GM08714 (cell line): ENCODE measurements at regions not wholly inside any gene's neighbourhood (a gene's known extent, or its start where the extent isn't known, plus 50 kb on each side); places are given as distances from the start of the nearest gene placed in this dataset.

Experiments
- H3K4me3 ChIP-seq: fragments of 200-500 bp; sonication (Bioruptor generic); 2 replicates; pipeline ENCODE4 v1.5.1; 2014; ENCODE audit warnings: mild to moderate bottlenecking, low read length, inconsistent platforms
- ZNF274 ChIP-seq: IDR thresholded peaks from 2 replicates; pipeline ENCODE4 v1.6.1; 2012; ENCODE audit warnings: mild to moderate bottlenecking, low read depth, low read length

DNA sequence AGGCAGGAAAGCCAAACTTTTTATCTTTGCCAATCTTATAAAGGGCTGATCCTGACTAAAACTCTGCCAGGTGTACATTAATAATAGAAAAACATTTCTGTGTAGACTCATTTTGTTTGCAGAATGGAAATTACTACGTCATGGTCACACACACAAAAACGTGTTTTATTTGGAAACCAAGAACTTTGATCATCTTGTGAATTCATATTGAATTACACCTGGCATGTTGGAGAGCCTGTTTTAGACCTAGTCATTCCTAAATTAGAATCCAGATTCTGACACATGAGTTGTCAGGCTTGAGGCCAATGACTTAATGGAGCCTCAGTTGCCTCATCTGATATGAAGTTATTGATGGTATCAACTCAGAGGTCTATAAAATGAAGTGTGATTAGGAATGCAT, 235.6 kb upstream of the TENM4 start:
- no peak overlapping the region for H3K4me3 ChIP-seq
- no peak for TF ChIP-seq ZNF274

- no peak for TF ChIP-seq ZNF274
- no peak overlapping the region for H3K4me3 ChIP-seq
Measured at GRCh38 chr11:79675081-79675480, 234.3 kb upstream of the TENM4 start.

GRCh38 chr11:79672786-79673185, 232.0 kb upstream of the TENM4 start:
- TF ChIP-seq ZNF274, result no peak
- H3K4me3 ChIP-seq, result no peak overlapping the region

DNA sequence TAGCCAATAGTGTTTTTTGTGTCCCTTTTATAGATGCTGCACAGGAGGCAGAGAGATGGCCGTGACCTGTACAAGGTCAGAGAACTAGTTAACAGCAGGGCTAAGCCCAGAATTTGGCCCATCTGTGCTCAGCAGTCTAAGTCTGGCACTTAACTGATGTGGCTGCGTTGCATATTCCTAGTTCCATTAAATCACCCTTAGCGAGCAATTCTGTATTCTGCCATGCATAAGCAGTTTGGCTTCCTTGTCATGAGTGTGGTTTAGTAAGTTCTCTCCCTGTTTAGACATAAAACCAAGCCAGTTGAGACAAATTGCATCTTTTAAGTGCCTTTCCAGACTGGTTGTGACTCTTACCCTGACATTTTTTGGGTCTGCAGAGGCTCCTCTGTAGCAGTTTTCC, 230.6 kb upstream of the TENM4 start:
- TF ChIP-seq ZNF274, result no peak
- H3K4me3 ChIP-seq, result no peak overlapping the region

- H3K4me3 ChIP-seq, result no peak overlapping the region
- no peak for TF ChIP-seq ZNF274
Measured at GRCh38 chr11:79670882-79671281, 230.1 kb upstream of the TENM4 start.

DNA sequence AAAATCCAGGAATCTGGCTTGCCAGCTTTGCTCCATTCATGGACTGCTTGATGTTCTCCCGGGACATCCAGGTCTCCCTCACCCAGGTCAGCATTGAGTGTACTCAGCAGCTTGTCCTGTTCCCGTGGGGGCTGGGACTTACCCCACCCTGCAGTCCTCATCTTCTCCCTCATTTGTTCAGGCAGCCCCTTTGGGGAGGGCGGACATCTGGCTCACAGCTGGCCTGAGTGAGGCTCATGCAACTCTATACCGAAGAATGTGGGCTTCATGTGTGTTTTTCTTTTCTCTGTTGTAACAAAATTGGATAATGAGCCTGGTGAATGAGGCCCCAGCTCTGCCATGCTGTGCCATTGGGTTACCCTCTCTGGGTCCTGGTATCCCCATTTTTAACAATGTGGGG, 227.7 kb upstream of the TENM4 start:
- H3K4me3 ChIP-seq, result no peak overlapping the region
- TF ChIP-seq ZNF274, result no peak

DNA sequence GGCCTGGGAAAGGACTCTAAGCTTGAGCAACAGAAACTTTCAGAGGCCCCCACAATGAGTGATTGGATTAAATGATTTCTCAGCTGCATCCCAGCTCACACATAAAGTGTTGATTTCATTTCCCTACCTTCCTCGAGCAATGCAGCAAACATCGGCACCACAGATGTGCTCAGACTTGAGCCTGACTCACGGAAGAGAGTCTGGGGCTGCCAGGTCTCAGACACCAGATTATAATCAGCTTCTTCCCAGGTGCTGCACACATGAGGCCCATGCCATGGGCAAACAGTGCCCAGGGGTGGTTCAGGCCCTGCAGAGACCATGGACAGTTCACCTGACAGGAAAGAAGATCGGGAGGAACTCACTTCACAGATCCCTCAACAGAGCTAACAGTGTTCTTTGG, 226.6 kb upstream of the TENM4 start:
- no peak for TF ChIP-seq ZNF274
- H3K4me3 ChIP-seq, result no peak overlapping the region

DNA sequence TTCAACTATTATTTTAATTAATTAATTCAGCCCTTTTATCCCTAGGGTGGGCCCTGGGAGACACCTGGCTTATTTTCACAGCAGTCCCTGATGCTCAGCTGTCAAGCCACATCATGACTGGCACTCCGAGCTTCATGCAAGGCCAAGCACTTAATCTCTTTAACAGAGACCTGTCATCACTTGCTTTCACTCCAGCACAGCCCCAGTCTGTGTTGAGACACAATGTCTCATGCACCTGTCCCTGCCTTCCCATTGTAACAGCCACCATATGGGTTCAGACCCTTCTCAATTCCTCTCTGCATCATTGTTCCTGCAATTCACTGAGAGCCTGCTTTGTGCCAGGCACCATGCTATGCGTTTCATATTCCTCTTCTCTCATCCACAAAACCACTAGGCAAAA, 222.2 kb upstream of the TENM4 start:
- no peak for TF ChIP-seq ZNF274
- no peak overlapping the region for H3K4me3 ChIP-seq

- H3K4me3 ChIP-seq, result no peak overlapping the region
- no peak for TF ChIP-seq ZNF274
Measured at GRCh38 chr11:79661373-79661772, 220.5 kb upstream of the TENM4 start.

- H3K4me3 ChIP-seq, result no peak overlapping the region
- no peak for TF ChIP-seq ZNF274
Measured at GRCh38 chr11:79648766-79649520, 208.1 kb upstream of the TENM4 start.

DNA sequence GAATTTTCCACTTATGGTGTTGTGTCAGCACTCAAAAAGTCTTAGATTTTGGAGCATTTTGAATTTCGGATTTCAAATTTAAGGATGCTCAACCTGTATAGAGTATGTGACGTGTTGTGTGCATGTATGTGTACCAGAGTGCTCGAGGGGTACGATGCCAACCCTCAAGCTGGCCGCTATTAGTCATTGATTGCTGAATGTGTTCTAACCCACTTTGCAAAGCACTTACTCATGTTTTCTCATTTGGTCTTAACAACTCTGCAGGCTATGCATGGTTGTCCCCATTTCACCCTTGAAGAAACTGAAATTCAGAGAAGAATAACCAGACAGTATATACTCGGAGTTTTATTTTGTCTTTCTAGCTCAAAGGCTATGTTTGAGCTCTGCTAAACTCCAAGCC, 196.4 kb upstream of the TENM4 start:
- H3K4me3 ChIP-seq, result no peak overlapping the region
- no peak for TF ChIP-seq ZNF274

DNA sequence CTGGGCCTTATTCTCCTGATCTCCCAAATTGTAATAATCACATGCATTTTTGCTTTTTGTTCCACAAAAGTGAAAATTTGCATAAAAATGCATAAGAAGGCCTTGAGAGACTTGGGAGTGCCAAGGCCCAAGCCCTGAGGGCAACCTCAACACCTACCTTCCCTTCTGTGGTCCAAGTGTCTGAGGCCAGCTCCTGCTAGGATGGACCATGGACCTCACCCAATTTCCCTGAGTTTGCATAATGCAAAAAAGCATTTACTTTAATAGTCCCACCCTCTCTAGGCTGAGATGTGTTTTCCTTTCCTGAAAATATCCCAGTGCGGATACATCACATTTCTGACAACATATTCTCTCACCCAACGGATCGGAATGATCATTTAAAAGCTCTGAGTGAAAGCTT, 194.1 kb upstream of the TENM4 start:
- H3K4me3 ChIP-seq, result no peak overlapping the region
- TF ChIP-seq ZNF274, result no peak

DNA sequence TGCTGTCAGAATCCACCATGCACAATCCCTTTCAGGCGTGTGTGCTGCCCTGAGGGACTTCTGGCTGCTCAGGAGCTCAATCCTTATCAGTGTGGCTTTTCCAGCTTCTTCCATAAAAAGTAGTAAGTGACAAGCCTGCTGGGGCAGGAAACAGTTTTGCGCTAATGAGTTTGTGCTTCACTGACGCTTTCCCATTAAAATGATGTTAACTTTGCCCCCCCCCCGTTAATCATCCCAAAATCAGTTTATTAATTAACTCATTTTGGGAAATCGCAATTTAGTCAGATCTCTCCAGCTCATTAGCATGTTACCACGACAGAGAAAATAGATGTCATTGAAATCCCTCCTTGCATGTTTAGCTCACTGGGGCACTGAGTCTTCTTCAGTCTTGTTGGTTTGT, 186.5 kb upstream of the TENM4 start:
- H3K4me3 ChIP-seq, result no peak overlapping the region
- no peak for TF ChIP-seq ZNF274

DNA sequence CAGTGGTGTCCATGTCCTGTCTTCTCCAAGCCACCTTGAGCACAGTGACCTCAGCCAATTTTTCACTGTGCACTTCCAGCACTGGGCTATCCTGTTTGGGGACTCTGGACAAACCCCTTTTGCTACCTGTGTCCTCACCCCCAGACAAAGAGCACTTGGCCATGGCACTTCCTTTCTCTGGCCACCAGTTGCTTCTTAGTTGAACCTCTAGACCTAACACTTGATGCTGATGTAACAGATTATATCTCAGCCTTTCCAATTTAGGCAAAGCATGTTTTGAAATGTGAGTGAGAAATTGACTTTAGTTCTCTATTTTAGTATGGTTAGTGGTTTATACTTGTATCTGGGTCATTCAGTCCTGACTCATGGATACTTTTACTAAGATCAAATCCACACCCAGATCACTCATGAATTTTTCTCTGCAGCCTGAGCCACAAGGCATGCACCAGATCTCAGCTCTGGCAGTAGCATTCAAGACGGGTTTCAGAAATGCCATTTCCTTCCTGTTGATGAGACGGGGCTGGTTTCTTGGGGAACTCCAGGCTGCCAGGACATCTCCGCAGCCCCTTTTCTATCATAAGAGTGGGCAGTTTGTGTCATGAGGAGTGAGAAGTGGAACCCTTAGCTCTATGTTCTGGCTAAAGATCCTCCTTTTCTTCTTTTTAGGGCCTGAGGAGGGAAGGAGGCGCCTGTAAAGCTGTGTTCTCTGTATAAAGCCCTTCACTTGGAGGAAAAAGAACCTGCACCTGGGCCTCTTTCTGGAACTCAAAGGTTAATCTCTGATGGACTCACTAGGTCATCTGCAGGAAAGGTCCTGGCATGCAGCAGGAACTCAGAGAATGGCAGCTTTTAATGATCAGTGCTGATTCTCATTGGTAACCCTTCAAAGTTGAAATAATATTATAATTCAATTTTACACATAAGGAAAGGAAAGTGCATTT, 185.6 kb upstream of the TENM4 start:
- no peak for TF ChIP-seq ZNF274
- H3K4me3 ChIP-seq, result no peak overlapping the region

DNA sequence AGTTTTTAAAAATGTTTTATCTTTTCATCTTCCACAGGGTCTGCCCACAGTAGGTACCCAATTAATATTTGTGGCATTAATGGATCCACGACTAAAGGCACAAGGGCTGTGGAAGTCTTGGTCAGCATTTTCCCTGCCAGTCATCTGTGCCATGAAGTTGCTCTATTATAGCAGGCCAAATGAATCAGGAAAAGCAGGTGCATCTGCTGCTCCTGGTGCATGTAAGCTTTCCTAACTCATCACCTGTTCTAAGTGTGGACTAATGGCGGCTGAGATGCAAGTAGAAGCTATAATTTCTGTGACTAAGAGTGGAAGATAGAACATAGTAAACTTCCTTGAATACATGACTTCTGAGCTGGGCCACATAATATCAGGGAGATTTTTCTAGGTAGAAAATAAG, 182.5 kb upstream of the TENM4 start:
- H3K4me3 ChIP-seq, result no peak overlapping the region
- TF ChIP-seq ZNF274, result no peak

DNA sequence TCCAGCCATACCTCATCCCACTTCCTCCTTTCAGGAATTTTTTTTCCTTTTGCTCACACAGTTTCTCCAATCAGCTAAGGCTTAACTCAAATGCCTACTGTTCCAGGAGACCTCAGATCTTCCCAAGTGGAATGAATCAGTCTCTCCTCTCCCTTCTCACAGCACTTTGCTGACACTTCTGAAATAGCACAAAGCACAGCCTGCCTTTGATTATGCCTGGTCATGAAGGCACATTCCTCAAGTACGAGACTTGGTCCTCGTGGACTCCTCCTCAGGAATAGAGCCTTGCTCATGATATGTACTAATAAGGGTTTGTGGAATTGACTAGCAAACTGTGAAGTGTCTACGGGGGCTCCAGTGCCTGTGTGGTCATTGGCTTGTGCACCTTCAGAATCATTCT, 176.7 kb upstream of the TENM4 start:
- no peak for TF ChIP-seq ZNF274
- H3K4me3 ChIP-seq, result no peak overlapping the region
